ENCODE measurements at regions not wholly inside any gene's neighbourhood (a gene's known extent, or its start where the extent isn't known, plus 50 kb on each side); places are given as distances from the start of the nearest gene placed in this dataset.

- no peak for DNase-seq
Measured at GRCh38 chr9:7387840-7388239, 411.7 kb downstream of the DMAC1 start.

GRCh38 chr9:7382304-7382703 is 417.3 kb downstream of the DMAC1 start:
- no peak for DNase-seq

GRCh38 chr9:7377489-7377888 is 422.1 kb downstream of the DMAC1 start:
- no peak for DNase-seq

- no peak for DNase-seq
Measured at GRCh38 chr9:7376833-7377232, 422.7 kb downstream of the DMAC1 start.

- no peak for DNase-seq
Measured at GRCh38 chr9:7376213-7376612, 423.4 kb downstream of the DMAC1 start.

GRCh38 chr9:7375013-7375511 is 424.5 kb downstream of the DMAC1 start:
- DNase-seq: no peak

GRCh38 chr9:7370988-7371387 is 428.6 kb downstream of the DMAC1 start:
- DNase-seq: no peak

GRCh38 chr9:7370381-7370780 is 429.2 kb downstream of the DMAC1 start:
- DNase-seq: no peak

- DNase-seq: no peak
Measured at GRCh38 chr9:7369384-7369821, 430.2 kb downstream of the DMAC1 start.

GRCh38 chr9:7368410-7369292 is 430.9 kb downstream of the DMAC1 start:
- no peak for DNase-seq

- no peak for DNase-seq
Measured at GRCh38 chr9:7367726-7368125, 431.9 kb downstream of the DMAC1 start.

- DNase-seq: no peak
Measured at GRCh38 chr9:7366121-7366520, 433.5 kb downstream of the DMAC1 start.

- DNase-seq: no peak
Measured at GRCh38 chr9:7363777-7364477, 435.7 kb downstream of the DMAC1 start.

GRCh38 chr9:7360513-7360912 is 439.1 kb downstream of the DMAC1 start:
- no peak for DNase-seq

GRCh38 chr9:7358876-7359275 is 440.7 kb downstream of the DMAC1 start:
- DNase-seq: no peak

GRCh38 chr9:7354704-7355103 is 444.9 kb downstream of the DMAC1 start:
- DNase-seq: no peak

GRCh38 chr9:7348692-7349091 is 450.9 kb downstream of the DMAC1 start:
- DNase-seq: no peak

- no peak for DNase-seq
Measured at GRCh38 chr9:7347556-7347955, 452.0 kb downstream of the DMAC1 start.

- no peak for DNase-seq
Measured at GRCh38 chr9:7346144-7346543, 453.4 kb downstream of the DMAC1 start.

GRCh38 chr9:7342736-7343135 is 456.8 kb downstream of the DMAC1 start:
- no peak for DNase-seq

- no peak for DNase-seq
Measured at GRCh38 chr9:7342229-7342628, 457.3 kb downstream of the DMAC1 start.

GRCh38 chr9:7341571-7341970 is 458.0 kb downstream of the DMAC1 start:
- DNase-seq: no peak

- no peak for DNase-seq
Measured at GRCh38 chr9:7340451-7340850, 459.1 kb downstream of the DMAC1 start.

All from stimulated activated CD4-positive, alpha-beta T cell treated with anti-CD3 and anti-CD28 coated beads, Interleukin-4, amount 100 ng/mL, for 4 hours (primary cell).